ENCODE measurements at regions not wholly inside any gene's neighbourhood (a gene's known extent, or its start where the extent isn't known, plus 50 kb on each side); places are given as distances from the start of the nearest gene placed in this dataset.
"Not testable (repeated sequence)": the region's sequence is repeated elsewhere in the genome, so short reads cannot be mapped to it uniquely, and the experiment has no call there.

GRCh38 chr6:73985891-73986290 lies 289.9 kb downstream of the CD109 start:
- Histone ChIP-seq H3K9me3 (ENCODE audit: control insufficient read depth in 2 of 2, low read length in 2 of 2) (no peaks in the 10 kb centered on the region), H3K27ac (ENCODE audit: low read depth in 2 of 2, low read length in 2 of 2) (no peak overlapping the region), H3K4me1 (ENCODE audit: control insufficient read depth in 2 of 2, insufficient read depth in 2 of 2, low read length in 2 of 2) (no peaks in the 10 kb centered on the region), H3K27me3 (ENCODE audit: control insufficient read depth in 2 of 2, insufficient read depth in 2 of 2, low read length in 2 of 2) (no peaks in the 10 kb centered on the region), H3K9ac (ENCODE audit: low read depth in 1 of 2, low read length in 2 of 2) (no peak overlapping the region), H3K4me3 (ENCODE audit: low read length in 2 of 2) (no peak overlapping the region), H3K36me3 (ENCODE audit: control insufficient read depth in 2 of 2, insufficient read depth in 2 of 2, low read length in 2 of 2) (no peaks in the 10 kb centered on the region)

- H3K9me3 ChIP-seq (ENCODE audit: control insufficient read depth in 2 of 2, low read length in 2 of 2) = no peaks in the 10 kb centered on the region
- no peaks in the 10 kb centered on the region for H3K4me1 ChIP-seq (ENCODE audit: control insufficient read depth in 2 of 2, insufficient read depth in 2 of 2, low read length in 2 of 2)
- no peaks in the 10 kb centered on the region for H3K27me3 ChIP-seq (ENCODE audit: control insufficient read depth in 2 of 2, insufficient read depth in 2 of 2, low read length in 2 of 2)
- no peaks in the 10 kb centered on the region for H3K36me3 ChIP-seq (ENCODE audit: control insufficient read depth in 2 of 2, insufficient read depth in 2 of 2, low read length in 2 of 2)
- no peak overlapping the region for H3K27ac ChIP-seq (ENCODE audit: low read depth in 2 of 2, low read length in 2 of 2)
- no peak overlapping the region for H3K9ac ChIP-seq (ENCODE audit: low read depth in 1 of 2, low read length in 2 of 2)
- H3K4me3 ChIP-seq (ENCODE audit: low read length in 2 of 2) = no peak overlapping the region
Observed at GRCh38 chr6:73984571-73985210, 288.7 kb downstream of the CD109 start.

GRCh38 chr6:73983367-73983766 lies 287.4 kb downstream of the CD109 start:
- Histone ChIP-seq H3K4me3 (ENCODE audit: low read length in 2 of 2) (no peak overlapping the region), H3K27ac (ENCODE audit: low read depth in 2 of 2, low read length in 2 of 2) (no peak overlapping the region), H3K27me3 (ENCODE audit: control insufficient read depth in 2 of 2, insufficient read depth in 2 of 2, low read length in 2 of 2) (no peaks in the 10 kb centered on the region), H3K9ac (ENCODE audit: low read depth in 1 of 2, low read length in 2 of 2) (no peak overlapping the region), H3K4me1 (ENCODE audit: control insufficient read depth in 2 of 2, insufficient read depth in 2 of 2, low read length in 2 of 2) (no peaks in the 10 kb centered on the region), H3K9me3 (ENCODE audit: control insufficient read depth in 2 of 2, low read length in 2 of 2) (no peaks in the 10 kb centered on the region), H3K36me3 (ENCODE audit: control insufficient read depth in 2 of 2, insufficient read depth in 2 of 2, low read length in 2 of 2) (no peaks in the 10 kb centered on the region)

GRCh38 chr6:73980096-73980495 lies 284.1 kb downstream of the CD109 start:
- no peaks in the 10 kb centered on the region for H3K9me3 ChIP-seq (ENCODE audit: control insufficient read depth in 2 of 2, low read length in 2 of 2)
- no peaks in the 10 kb centered on the region for H3K4me1 ChIP-seq (ENCODE audit: control insufficient read depth in 2 of 2, insufficient read depth in 2 of 2, low read length in 2 of 2)
- H3K27me3 ChIP-seq (ENCODE audit: control insufficient read depth in 2 of 2, insufficient read depth in 2 of 2, low read length in 2 of 2) = no peaks in the 10 kb centered on the region
- H3K9ac ChIP-seq (ENCODE audit: low read depth in 1 of 2, low read length in 2 of 2) = no peak overlapping the region
- H3K36me3 ChIP-seq (ENCODE audit: control insufficient read depth in 2 of 2, insufficient read depth in 2 of 2, low read length in 2 of 2) = no peaks in the 10 kb centered on the region
- H3K4me3 ChIP-seq (ENCODE audit: low read length in 2 of 2) = no peak overlapping the region
- H3K27ac ChIP-seq (ENCODE audit: low read depth in 2 of 2, low read length in 2 of 2) = no peak overlapping the region

- Histone ChIP-seq H3K4me1 (ENCODE audit: control insufficient read depth in 2 of 2, insufficient read depth in 2 of 2, low read length in 2 of 2) (no peaks in the 10 kb centered on the region), H3K36me3 (ENCODE audit: control insufficient read depth in 2 of 2, insufficient read depth in 2 of 2, low read length in 2 of 2) (no peaks in the 10 kb centered on the region), H3K27me3 (ENCODE audit: control insufficient read depth in 2 of 2, insufficient read depth in 2 of 2, low read length in 2 of 2) (no peaks in the 10 kb centered on the region), H3K9ac (ENCODE audit: low read depth in 1 of 2, low read length in 2 of 2) (no peak overlapping the region), H3K27ac (ENCODE audit: low read depth in 2 of 2, low read length in 2 of 2) (no peak overlapping the region), H3K4me3 (ENCODE audit: low read length in 2 of 2) (no peak overlapping the region), H3K9me3 (ENCODE audit: control insufficient read depth in 2 of 2, low read length in 2 of 2) (no peaks in the 10 kb centered on the region)
Observed at GRCh38 chr6:73978330-73978729, 282.3 kb downstream of the CD109 start.

- not testable (repeated sequence) for H3K4me1 ChIP-seq (ENCODE audit: control insufficient read depth in 2 of 2, insufficient read depth in 2 of 2, low read length in 2 of 2); H3K36me3 ChIP-seq (ENCODE audit: control insufficient read depth in 2 of 2, insufficient read depth in 2 of 2, low read length in 2 of 2); H3K9me3 ChIP-seq (ENCODE audit: control insufficient read depth in 2 of 2, low read length in 2 of 2); H3K9ac ChIP-seq (ENCODE audit: low read depth in 1 of 2, low read length in 2 of 2); H3K27me3 ChIP-seq (ENCODE audit: control insufficient read depth in 2 of 2, insufficient read depth in 2 of 2, low read length in 2 of 2); H3K4me3 ChIP-seq (ENCODE audit: low read length in 2 of 2); H3K27ac ChIP-seq (ENCODE audit: low read depth in 2 of 2, low read length in 2 of 2)
Observed at GRCh38 chr6:73972518-73972917, 276.5 kb downstream of the CD109 start.

- no peak overlapping the region for H3K9ac ChIP-seq (ENCODE audit: low read depth in 1 of 2, low read length in 2 of 2)
- H3K4me1 ChIP-seq (ENCODE audit: control insufficient read depth in 2 of 2, insufficient read depth in 2 of 2, low read length in 2 of 2) = no peaks in the 10 kb centered on the region
- no peak overlapping the region for H3K27ac ChIP-seq (ENCODE audit: low read depth in 2 of 2, low read length in 2 of 2)
- no peaks in the 10 kb centered on the region for H3K36me3 ChIP-seq (ENCODE audit: control insufficient read depth in 2 of 2, insufficient read depth in 2 of 2, low read length in 2 of 2)
- no peaks in the 10 kb centered on the region for H3K27me3 ChIP-seq (ENCODE audit: control insufficient read depth in 2 of 2, insufficient read depth in 2 of 2, low read length in 2 of 2)
- H3K4me3 ChIP-seq (ENCODE audit: low read length in 2 of 2) = no peak overlapping the region
- H3K9me3 ChIP-seq (ENCODE audit: control insufficient read depth in 2 of 2, low read length in 2 of 2) = no peaks in the 10 kb centered on the region
Observed at GRCh38 chr6:73969971-73970970, 274.3 kb downstream of the CD109 start.

GRCh38 chr6:73968221-73968757 lies 272.3 kb downstream of the CD109 start:
- no peak overlapping the region for H3K4me3 ChIP-seq (ENCODE audit: low read length in 2 of 2)
- H3K27me3 ChIP-seq (ENCODE audit: control insufficient read depth in 2 of 2, insufficient read depth in 2 of 2, low read length in 2 of 2) = no peaks in the 10 kb centered on the region
- H3K9me3 ChIP-seq (ENCODE audit: control insufficient read depth in 2 of 2, low read length in 2 of 2) = no peaks in the 10 kb centered on the region
- H3K36me3 ChIP-seq (ENCODE audit: control insufficient read depth in 2 of 2, insufficient read depth in 2 of 2, low read length in 2 of 2) = no peaks in the 10 kb centered on the region
- no peaks in the 10 kb centered on the region for H3K4me1 ChIP-seq (ENCODE audit: control insufficient read depth in 2 of 2, insufficient read depth in 2 of 2, low read length in 2 of 2)
- H3K27ac ChIP-seq (ENCODE audit: low read depth in 2 of 2, low read length in 2 of 2) = no peak overlapping the region
- no peak overlapping the region for H3K9ac ChIP-seq (ENCODE audit: low read depth in 1 of 2, low read length in 2 of 2)

- Histone ChIP-seq H3K9me3 (ENCODE audit: control insufficient read depth in 2 of 2, low read length in 2 of 2) (no peaks in the 10 kb centered on the region), H3K27ac (ENCODE audit: low read depth in 2 of 2, low read length in 2 of 2) (no peak overlapping the region), H3K4me3 (ENCODE audit: low read length in 2 of 2) (no peak overlapping the region), H3K27me3 (ENCODE audit: control insufficient read depth in 2 of 2, insufficient read depth in 2 of 2, low read length in 2 of 2) (no peaks in the 10 kb centered on the region), H3K36me3 (ENCODE audit: control insufficient read depth in 2 of 2, insufficient read depth in 2 of 2, low read length in 2 of 2) (no peaks in the 10 kb centered on the region), H3K4me1 (ENCODE audit: control insufficient read depth in 2 of 2, insufficient read depth in 2 of 2, low read length in 2 of 2) (no peaks in the 10 kb centered on the region), H3K9ac (ENCODE audit: low read depth in 1 of 2, low read length in 2 of 2) (no peak overlapping the region)
Observed at GRCh38 chr6:73965539-73966029, 269.6 kb downstream of the CD109 start.

- Histone ChIP-seq H3K36me3 (ENCODE audit: control insufficient read depth in 2 of 2, insufficient read depth in 2 of 2, low read length in 2 of 2) (no peaks in the 10 kb centered on the region), H3K27ac (ENCODE audit: low read depth in 2 of 2, low read length in 2 of 2) (no peak overlapping the region), H3K4me1 (ENCODE audit: control insufficient read depth in 2 of 2, insufficient read depth in 2 of 2, low read length in 2 of 2) (no peaks in the 10 kb centered on the region), H3K9ac (ENCODE audit: low read depth in 1 of 2, low read length in 2 of 2) (no peak overlapping the region), H3K9me3 (ENCODE audit: control insufficient read depth in 2 of 2, low read length in 2 of 2) (no peaks in the 10 kb centered on the region), H3K27me3 (ENCODE audit: control insufficient read depth in 2 of 2, insufficient read depth in 2 of 2, low read length in 2 of 2) (no peaks in the 10 kb centered on the region), H3K4me3 (ENCODE audit: low read length in 2 of 2) (no peak overlapping the region)
Observed at GRCh38 chr6:73964241-73964854, 268.3 kb downstream of the CD109 start.
